RWPE2 (cell line): ENCODE measurements at regions not wholly inside any gene's neighbourhood (a gene's known extent, or its start where the extent isn't known, plus 50 kb on each side); places are given as distances from the start of the nearest gene placed in this dataset.

ENCODE experiments used
- ATAC-seq: fragments of 200-7000 bp; cut with Tn5 transposase; 3 replicates; pipeline ENCODE4 v1.9.1; 2021; ENCODE audit warnings: low read depth
- DNase-seq: peaks from one replicate; pipeline ENCODE4 v3.0.0-alpha.2; 2020; ENCODE audit warnings: low spot score
- H3K27ac ChIP-seq: fragments of 450-650 bp; 2 replicates; pipeline ENCODE4 v1.5.1; 2017; ENCODE audit warnings: mild to moderate bottlenecking; ENCODE audit not compliant: poor library complexity, severe bottlenecking
- H3K27me3 ChIP-seq: fragments of 250-450 bp; sonication (Bioruptor Pico); 2 replicates; pipeline ENCODE4 v1.5.1; 2021; ENCODE audit warnings: mild to moderate bottlenecking, moderate library complexity; ENCODE audit not compliant: insufficient read depth, poor library complexity, severe bottlenecking
- H3K36me3 ChIP-seq: fragments of 250-450 bp; sonication (Bioruptor Pico); 2 replicates; pipeline ENCODE4 v1.5.1; 2020; ENCODE audit warnings: low read depth, mild to moderate bottlenecking, moderate library complexity
- H3K4me1 ChIP-seq: fragments of 250-450 bp; sonication (Bioruptor Pico); 2 replicates; pipeline ENCODE4 v1.5.1; 2021; ENCODE audit warnings: mild to moderate bottlenecking, moderate library complexity; ENCODE audit not compliant: insufficient read depth, poor library complexity, severe bottlenecking
- H3K4me3 ChIP-seq: fragments of 250-450 bp; sonication (Bioruptor Pico); 2 replicates; pipeline ENCODE4 v1.5.1; 2021; ENCODE audit warnings: mild to moderate bottlenecking, moderate library complexity; ENCODE audit not compliant: severe bottlenecking
- H3K9me3 ChIP-seq: fragments of 250-450 bp; sonication (Bioruptor Pico); 2 replicates; pipeline ENCODE4 v1.5.1; 2021; ENCODE audit warnings: mild to moderate bottlenecking, moderate library complexity; ENCODE audit not compliant: severe bottlenecking
- CTCF ChIP-seq: fragments of 450-650 bp; IDR thresholded peaks from one replicate; pipeline ENCODE4 v1.5.1; 2017; ENCODE audit warnings: mild to moderate bottlenecking, moderate library complexity; ENCODE audit not compliant: poor library complexity, severe bottlenecking

- no peaks in the 10 kb centered on the region for H3K36me3 ChIP-seq
- no peak overlapping the region for H3K4me3 ChIP-seq
- DNase-seq (no peak), ATAC-seq (no peak)
- H3K9me3 ChIP-seq: no peaks in the 10 kb centered on the region
- H3K27ac ChIP-seq: no peak overlapping the region
- H3K27me3 ChIP-seq: no peaks in the 10 kb centered on the region
- no peak for TF ChIP-seq CTCF
- H3K4me1 ChIP-seq: no peaks in the 10 kb centered on the region
Measured at GRCh38 chr5:173696216-173696615, 79.8 kb upstream of the BOD1 start.

GRCh38 chr5:173697931-173698579 is 81.6 kb upstream of the BOD1 start:
- Histone ChIP-seq H3K9me3 (no peaks in the 10 kb centered on the region), H3K27ac (no peak overlapping the region), H3K27me3 (no peaks in the 10 kb centered on the region), H3K4me1 (no peaks in the 10 kb centered on the region), H3K36me3 (no peaks in the 10 kb centered on the region), H3K4me3 (no peak overlapping the region)
- ATAC-seq: no peak
- TF ChIP-seq CTCF: no peak
- no peak for DNase-seq

GRCh38 chr5:173699966-173700365 is 83.5 kb upstream of the BOD1 start:
- no peak for ATAC-seq
- Histone ChIP-seq H3K27ac (no peak overlapping the region), H3K4me3 (no peak overlapping the region), H3K27me3 (no peaks in the 10 kb centered on the region), H3K36me3 (no peaks in the 10 kb centered on the region), H3K9me3 (no peaks in the 10 kb centered on the region), H3K4me1 (no peaks in the 10 kb centered on the region)
- no peak for TF ChIP-seq CTCF
- DNase-seq: no peak

- Histone ChIP-seq H3K27me3 (no peaks in the 10 kb centered on the region), H3K9me3 (no peaks in the 10 kb centered on the region), H3K4me1 (peaks cover 10% of the 10 kb centered on the region), H3K36me3 (no peaks in the 10 kb centered on the region), H3K4me3 (no peak overlapping the region), H3K27ac (no peak overlapping the region)
- ATAC-seq (no peak), DNase-seq (no peak)
- no peak for TF ChIP-seq CTCF
Measured at GRCh38 chr5:173703466-173703865, 87.0 kb upstream of the BOD1 start.
